Ureter (tissue), 1 donor: ENCODE measurements at regions not wholly inside any gene's neighbourhood (a gene's known extent, or its start where the extent isn't known, plus 50 kb on each side); places are given as distances from the start of the nearest gene placed in this dataset.

Experiments
- DNase-seq: peaks from one replicate; pipeline ENCODE4 v3.0.0-alpha.2; 2020; ENCODE audit warnings: low spot score
- donor health status: DM: yes; HTN: yes; CAD: no.

DNA sequence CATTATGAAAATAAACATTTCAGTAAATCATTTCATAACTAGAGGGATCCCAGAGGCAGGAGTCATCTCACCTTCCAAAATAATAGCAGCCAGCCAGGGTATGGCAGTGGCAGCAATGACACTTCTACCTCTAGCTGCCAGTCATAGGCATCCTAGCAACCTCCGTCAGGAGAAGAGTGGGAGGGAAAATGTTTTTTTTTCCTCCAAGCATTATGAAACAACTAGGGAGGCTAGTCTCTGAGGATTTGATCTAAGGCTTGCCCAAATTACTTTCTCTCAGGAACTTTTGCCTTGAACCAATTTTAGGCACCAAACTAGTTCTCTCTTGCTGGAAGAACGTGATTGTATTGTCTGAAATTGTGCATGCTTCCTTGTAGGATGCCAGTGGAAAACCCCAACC lies 208.7 kb upstream of the PREP start:
- no peak for DNase-seq

GRCh38 chr6:105609375-105609991 lies 206.6 kb upstream of the PREP start:
- no peak for DNase-seq

GRCh38 chr6:105608711-105609374 lies 206.0 kb upstream of the PREP start:
- DNase-seq: no peak

DNA sequence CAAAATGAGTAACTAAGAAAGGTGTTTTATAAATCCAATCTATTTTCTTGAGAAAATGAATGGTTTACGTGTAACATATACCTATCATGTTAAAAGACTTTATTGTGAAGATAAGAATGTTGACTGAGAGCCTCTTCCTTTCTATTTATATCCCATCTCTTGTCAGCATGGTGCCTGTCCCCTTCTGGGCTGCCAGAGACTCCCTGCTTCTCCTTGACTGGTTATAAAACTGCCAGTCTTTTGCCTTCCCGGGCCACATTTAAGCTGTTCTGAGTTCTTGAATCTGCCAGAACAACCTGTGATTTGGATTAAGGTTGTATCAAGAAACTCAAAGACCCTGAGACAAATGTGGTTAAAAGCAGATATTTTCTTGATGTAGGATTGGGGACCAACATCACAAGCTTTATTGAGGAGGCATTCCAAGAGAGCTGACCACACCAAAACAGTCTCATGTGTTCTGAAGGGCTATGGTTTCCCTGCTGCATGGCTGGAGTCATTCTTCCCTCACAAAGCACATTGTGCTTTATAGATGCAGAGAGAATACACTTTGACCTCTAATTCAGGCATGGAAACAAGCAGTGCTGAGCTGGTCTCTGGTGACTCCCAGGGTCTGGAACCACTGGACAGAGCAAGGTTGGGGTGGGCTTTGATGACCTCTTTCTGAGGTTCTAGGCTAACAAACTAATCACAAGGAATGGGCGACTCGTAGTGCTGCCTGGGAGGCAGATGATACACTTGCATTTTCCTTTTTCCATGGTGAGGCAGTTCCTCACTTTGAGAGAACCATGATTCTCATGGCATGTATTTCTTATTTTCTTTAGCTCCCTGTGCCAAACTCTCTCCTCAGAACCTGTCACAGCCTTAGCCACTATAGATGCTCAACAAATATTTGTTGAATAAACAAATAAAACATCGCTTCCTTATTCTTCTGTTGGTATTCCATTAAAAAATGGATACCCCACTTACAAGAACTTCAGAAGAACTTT lies 205.0 kb upstream of the PREP start:
- no peak for DNase-seq

DNA sequence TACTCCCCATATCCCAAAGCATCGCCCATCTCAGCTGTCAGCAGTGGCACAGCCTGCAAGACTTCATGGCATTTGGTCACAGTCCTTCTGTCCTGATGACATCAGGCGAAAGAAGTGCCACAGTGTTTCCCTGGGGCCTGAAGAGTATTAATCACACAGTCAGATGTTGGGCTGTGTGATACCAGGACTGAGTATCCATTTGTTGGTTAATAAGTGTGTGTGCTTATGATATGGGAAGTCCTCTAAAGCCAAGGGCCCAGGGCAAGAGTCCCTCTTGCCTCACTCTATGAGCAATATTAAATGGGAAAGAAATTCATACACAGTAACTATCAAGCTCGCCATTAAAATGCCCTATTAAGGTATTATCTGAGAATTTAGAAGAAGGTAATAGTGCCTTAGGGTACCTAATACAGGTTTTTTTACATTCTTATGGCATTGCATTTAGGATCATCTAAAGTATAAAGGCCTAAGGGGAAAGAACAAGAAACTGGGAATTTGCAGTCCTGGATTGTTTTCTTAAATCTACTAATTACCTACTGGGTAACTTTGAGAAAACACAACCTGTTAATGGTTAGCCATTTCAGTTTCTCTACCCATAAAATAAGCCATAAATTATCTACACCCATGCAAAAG lies 204.1 kb upstream of the PREP start:
- DNase-seq: no peak

DNA sequence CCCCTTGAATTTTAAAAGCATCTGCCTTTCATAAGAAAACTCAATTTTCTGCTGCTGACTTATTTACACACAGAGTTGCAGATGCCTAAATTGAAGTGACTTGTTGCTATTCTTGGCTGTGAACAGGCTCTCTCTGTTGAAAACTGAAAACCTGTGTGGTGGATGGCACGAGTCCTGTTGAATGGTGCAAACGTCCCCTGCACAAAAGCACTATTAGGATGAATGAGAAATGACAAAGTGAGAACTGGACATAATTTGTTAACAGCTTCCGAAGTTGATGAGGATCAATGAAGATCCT lies 201.7 kb upstream of the PREP start:
- no peak for DNase-seq

- DNase-seq: peak; percentile 49
Observed at GRCh38 chr6:105603788-105604586, 201.1 kb upstream of the PREP start.

DNA sequence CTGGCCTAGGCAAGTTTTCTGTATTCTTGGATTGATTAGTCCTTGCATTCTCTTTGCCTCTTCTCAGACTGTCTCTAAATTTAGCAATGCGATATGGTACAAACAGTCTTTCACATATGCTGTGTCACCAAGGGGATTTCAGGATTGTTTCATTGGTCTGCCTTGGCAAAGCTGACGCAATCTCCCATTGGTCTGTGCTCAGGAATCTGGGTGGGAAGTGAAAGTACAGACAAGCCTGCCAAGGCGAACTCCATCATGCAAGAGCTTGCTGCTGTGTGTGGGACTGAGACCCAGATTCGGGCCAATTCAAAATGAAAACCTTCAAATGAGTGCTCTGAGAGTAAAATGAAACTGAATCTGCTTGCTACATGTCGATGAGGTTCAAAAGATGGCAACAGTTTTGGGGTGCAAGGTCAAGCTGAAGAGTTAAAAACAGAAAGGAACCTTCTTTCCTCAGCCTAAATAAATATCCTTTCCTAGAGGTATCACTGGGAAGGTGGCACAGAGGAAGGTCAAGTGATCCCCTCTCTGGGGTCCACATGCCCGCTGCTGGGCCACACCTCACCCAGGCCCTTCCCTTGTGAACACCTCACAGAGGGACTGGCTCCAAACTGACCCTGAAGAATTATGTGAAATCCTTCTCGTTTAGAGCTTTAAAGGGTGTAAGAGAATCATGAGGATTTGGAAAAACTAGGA lies 198.8 kb upstream of the PREP start:
- peak; percentile 83 for DNase-seq

GRCh38 chr6:105600336-105601260 lies 197.7 kb upstream of the PREP start:
- DNase-seq: no peak

- DNase-seq: no peak
Observed at GRCh38 chr6:105598264-105598663, 195.4 kb upstream of the PREP start.

- no peak for DNase-seq
Observed at GRCh38 chr6:105596284-105596755, 193.4 kb upstream of the PREP start.

DNA sequence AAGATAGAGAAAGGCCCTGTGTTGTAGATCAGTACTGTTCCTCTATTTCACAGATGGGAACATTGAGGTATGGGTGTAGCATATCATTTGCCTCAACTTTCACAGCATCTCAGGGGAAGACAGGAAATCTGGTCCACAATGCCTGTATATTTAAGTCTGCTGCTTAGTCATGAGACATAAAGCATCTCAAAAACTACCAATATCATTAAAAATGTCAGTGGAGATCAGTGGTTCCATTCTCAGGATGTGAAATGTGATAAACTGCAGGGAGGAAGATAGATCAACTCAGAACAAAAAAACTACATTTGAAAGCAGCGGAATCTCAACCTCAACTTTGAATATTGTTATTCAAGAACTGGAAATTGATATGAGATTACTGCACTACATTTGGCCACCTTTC lies 192.9 kb upstream of the PREP start:
- no peak for DNase-seq

DNA sequence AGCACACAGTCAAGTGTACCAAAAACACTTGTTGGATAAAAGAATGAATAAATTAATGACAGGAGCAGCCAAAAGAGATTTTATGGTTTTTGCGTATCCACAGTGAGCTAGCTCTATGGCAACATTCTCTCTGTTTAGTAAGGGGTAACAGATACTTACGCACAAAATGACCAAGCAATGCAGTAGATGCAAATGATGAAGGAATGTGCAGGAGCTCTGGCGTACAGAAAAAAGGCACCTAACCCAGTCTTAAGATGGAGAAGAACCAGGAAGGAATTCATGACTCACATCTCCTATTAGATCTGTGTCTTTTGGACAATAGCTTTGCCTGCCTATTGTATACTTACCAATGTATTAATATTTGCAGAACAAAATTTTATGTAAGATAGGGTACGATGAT lies 191.9 kb upstream of the PREP start:
- no peak for DNase-seq

DNA sequence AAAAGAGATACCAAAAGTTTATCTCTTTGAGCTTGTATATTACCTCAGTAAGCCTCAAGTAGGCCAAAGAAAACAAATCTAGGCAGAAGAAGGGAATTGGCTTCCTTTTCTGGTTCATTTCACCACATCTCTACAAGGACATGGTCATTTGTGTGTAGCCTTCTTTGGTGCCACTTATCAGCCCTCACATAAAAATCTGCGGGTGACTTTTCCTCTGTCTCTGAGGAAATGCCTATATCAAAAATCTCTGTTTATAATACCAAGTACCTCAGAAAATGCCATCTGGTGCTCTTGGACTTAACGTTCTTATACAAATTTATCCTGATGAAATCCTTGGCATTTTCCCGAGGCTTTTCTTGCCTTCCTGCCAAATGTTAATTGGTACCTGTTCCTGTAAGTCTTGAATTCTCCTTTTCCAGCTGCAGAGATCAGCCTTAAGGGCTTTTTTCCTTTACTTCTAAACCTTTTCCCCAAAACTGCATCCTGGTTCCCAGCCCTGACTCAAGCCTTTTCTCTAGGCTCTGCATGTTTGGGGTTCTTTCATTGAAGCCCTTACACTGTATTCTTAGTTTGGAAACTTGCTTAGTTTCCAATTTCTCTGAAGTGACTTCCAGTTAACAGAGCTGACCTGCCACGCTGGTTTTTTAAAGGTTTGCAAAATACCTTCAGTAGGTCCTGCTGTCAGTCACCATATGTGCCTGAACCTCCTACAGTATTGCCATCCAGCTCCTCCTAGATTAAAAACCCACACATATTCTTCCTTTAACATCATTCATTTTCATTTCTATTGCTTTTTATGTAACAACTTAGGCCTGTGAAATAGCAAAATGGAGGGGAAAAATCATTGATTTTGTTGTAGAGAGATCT lies 191.2 kb upstream of the PREP start:
- no peak for DNase-seq

DNA sequence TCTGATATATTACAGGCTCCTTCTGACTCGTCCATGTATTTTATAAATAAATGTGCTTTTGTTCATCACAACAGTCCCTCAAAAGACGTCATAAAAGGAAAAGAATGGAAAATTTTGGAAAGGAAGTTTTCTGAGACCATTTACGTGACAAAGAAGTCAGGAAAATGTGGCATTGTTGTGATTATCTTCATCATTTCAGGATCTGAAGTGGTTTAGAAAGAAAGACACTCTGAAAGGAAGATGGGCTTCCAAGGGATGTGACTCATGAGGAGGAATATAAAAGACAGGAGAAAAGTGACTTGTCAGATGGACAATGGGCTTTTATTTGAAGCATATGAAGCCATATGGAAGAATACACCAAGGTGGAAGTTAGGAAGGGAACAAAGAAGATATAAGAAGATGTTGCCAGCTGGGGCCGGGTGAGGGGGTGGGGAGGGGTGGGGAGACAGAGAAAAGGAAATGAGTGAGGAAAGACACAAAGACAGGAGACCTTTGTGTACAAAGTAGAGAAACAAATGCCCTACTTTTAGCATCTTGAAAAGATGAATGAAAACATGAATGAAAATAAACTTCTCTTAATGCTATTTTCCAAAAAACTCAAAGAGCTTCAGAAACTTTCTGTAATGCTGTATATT lies 190.3 kb upstream of the PREP start:
- no peak for DNase-seq

- peak; percentile 54 for DNase-seq
Observed at GRCh38 chr6:105592329-105592728, 189.4 kb upstream of the PREP start.

DNA sequence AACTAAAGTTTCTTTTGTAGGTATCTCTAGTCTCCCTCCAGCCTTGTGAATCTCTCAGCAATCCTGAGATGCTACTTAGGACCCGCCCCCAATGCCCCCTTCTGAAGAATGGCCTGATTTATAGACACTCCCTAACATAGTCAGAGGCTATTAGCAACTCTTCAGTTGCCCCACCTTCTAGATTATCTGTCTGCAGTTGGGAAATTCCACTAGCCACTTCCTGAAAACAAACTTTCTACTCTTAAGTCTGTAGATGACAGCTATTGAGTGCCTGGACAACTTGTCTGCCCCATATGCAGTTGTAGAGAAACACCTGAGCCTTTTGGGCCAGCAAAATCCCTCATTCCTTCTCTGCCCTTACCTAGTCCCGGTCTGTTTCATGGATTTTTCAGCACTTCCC lies 188.2 kb upstream of the PREP start:
- no peak for DNase-seq

DNA sequence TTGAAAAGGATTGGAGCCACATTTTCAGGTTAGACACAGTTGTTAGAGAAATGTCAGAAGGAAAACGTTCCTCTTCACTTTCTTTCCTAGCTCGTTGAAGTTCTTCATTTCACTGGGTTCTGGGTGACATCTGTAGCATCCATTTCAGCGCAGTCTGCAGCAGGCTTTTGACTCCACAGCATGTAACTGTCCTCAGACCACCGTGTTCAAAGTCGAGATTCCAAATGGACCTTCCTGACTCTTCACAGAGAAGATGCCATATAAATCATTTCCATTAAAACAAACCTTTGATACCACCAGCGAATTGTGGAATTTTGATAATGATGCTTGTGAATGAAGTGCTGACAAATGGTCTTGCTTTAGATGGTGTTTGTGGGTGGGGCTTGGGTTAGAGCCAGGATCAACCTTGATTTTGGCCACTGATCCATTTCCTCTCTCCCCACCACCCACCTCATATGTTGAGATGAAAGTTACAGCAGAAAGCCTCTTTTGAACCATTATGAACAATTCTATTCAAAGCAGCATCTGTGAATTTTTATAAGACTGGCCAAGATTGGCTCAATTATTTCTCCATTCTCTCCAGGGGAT lies 185.3 kb upstream of the PREP start:
- DNase-seq: no peak
